ENCODE measurements at regions not wholly inside any gene's neighbourhood (a gene's known extent, or its start where the extent isn't known, plus 50 kb on each side); places are given as distances from the start of the nearest gene placed in this dataset.
"Not testable (repeated sequence)": the region's sequence is repeated elsewhere in the genome, so short reads cannot be mapped to it uniquely, and the experiment has no call there.

DNA sequence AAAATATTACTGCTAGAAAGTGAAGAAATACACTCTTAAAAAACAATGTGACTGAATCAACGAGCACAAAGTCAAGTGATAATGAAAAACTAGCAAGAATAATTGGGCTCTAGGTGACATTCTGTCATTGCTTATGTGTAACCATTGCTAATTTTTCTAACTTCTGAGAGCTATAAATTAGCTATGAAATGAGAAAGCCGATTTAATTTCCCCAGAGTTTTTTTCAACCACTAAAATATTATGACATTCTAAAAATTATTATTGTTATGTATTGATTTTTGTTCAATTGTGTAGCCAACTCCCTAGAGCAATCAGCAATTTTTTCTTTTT is 458.6 kb upstream of the ATXN8OS start:
- DNase-seq: no peak

DNA sequence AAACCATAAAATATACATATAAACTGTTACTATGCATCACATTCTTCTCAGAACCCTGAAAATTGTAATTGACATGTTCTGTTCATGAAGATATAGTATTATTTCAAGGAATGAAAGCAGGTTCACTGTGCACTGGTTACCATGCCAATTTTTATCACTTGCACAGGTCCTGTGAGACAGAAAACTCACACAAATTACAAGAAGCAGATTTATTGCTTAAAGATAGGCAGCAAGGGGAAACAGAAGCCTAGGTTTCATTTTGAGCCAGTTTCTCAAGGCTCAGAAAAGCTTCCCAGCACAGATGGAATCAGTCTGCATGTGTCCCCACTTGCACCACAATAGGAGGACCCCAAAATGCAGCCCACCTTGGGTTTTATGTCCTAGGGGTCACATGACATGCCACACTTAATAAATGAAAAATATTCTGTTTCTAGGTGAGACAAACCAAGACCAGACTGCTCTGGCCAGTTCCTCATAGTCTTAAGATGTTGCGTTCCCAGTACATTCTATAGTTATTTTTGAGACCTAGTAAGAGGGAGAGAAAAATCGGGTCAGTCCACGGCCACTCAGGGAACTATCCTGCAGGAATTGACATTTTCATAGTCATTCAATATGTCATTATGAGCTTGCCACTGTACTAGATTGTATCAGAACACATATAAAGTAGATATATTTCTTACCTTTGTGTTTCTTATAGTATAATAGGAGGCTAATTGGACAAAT is 459.1 kb upstream of the ATXN8OS start:
- DNase-seq: no peak

DNA sequence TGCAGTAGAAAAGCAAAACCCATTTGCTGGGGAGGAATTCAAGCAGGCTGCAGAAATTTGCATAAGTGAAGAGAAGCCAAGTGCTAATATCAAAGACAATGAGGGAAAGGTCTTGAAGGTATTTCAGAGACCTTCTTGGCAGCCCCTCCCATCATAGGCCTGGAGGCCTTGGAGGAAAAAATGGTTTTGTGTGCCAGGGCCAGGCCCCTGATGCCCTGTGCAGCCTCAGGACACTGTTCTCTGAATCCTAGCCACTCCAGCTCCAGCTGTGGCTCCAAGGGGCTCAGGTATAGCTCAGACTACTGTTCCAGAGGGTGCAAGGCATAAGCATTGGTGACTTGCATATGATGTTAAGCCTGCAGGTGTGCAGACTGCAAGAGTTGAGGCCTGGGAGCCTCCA is 463.2 kb upstream of the ATXN8OS start:
- DNase-seq: no peak

DNA sequence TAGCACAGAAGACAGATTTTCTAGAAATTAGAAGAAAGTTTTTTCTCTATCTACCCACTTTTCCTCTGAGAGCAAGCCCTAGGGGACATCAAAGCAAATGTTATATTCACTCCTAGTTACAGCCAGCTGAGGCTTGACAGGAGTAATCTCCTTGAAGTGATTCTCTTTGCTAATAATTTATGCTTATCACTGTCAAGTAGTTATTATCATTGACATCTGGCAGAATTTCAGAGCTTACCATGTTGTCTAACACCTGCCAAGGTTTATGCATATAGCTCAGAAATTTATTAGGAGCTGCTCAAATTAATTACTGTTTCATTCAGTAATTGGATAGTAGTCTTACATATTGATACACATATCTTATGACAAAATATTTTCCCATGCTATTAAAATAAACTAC is 465.9 kb upstream of the ATXN8OS start:
- DNase-seq: no peak

GRCh38 chr13:69633044-69633443 is 474.6 kb upstream of the ATXN8OS start:
- DNase-seq: no peak

DNA sequence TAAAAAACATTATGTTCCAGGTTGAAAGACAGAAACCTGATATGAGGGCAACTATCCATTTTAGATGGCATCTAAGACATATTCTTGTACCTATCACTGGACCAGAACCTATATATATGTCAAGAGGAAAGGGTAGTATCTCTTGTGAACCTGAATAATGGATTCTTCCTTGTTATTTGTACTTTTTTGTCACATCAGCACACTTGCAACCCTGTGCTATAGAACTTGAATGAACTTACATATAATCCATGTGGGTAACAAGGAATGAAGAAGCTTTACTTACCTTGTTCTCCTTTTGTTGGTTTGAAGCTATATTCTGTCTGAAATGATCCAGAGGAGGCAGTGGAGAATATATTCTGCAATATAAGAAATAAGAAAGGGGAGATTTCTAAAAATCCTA is 483.7 kb upstream of the ATXN8OS start:
- DNase-seq: no peak

- no peak for DNase-seq
Measured at GRCh38 chr13:69619651-69620050, 488.0 kb upstream of the ATXN8OS start.

- DNase-seq: no peak
Measured at GRCh38 chr13:69618838-69619237, 488.8 kb upstream of the ATXN8OS start.

- DNase-seq: no peak
Measured at GRCh38 chr13:69618393-69618792, 489.2 kb upstream of the ATXN8OS start.

- no peak for DNase-seq
Measured at GRCh38 chr13:69617587-69617986, 490.0 kb upstream of the ATXN8OS start.

GRCh38 chr13:69616396-69616795 is 491.2 kb upstream of the ATXN8OS start:
- DNase-seq: no peak

GRCh38 chr13:69615055-69615454 is 492.6 kb upstream of the ATXN8OS start:
- DNase-seq: not testable (repeated sequence)

DNA sequence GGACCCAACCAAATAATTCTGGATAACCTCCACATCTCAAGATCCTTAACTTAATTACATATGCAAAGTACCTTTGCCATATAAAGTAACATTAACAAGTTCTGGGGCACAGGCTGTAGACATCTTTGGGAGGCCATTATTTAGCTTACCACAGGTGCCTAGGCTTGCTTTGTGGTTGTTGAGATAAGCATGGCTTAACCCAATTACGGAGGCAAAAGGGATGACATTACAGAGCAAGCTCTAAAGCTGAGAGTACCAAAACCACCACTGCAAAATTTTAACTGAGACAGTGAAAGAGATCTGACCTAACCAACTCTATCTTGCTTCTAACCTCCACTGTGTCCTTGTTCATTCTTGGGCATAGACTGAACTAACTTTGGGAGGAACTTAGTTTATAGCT is 502.9 kb upstream of the ATXN8OS start:
- no peak for DNase-seq

- no peak for DNase-seq
Measured at GRCh38 chr13:69603144-69603853, 504.3 kb upstream of the ATXN8OS start.

DNA sequence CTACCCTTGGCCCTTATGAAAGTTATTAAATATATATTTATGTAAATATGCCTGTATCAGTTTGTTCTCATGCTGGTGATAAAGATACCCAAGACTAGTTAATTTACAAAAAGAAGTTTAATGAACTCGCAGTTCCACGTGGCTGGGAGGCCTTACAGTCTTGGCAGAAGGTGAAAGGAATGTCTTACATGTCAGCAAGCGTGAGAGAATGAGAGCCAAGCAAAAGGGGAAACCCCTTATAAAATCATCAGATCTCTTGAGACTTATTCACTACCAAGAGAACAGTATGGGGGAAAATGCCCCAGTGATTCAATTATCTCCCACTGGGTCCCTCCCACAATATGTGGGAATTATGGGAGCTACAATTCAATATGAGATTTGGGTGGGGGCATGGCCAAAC is 506.0 kb upstream of the ATXN8OS start:
- no peak for DNase-seq

DNA sequence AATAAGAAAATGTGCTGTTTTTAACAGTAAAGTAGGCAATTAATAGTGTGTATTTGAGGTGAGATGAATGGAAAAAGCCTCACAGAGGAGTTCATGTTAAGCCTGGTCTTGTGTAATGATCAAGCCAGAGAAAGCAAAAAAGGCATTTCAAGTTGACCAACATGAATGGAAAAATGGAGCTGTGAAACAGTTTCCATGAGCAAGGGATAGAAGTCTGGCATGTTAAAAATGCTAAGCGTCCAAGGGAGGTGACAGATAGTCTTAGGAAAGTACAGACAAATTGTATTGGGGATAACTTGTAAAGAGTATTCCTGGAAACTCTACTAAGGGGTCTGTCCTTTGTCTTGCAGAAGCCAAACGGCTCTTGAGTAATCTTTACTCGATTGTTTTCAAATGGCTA is 506.8 kb upstream of the ATXN8OS start:
- no peak for DNase-seq

DNA sequence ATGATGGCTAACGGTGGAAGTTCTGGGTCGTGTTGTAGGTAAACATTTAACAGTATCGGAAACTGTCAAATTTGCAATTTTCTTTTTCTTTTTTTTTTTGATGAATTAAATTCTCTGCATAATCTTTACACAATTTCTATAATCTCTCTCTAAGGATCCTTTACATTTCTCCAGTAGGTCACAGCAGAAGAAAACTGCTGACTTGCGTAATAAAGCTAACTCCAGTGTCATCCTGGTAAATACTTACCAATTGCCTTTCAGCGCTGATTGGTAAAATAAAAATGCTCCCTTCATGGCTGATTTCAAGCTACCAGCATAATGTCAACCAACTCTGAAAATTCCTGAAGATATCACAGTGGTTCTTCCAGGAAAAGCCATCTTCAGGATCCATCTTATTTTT is 510.5 kb upstream of the ATXN8OS start:
- no peak for DNase-seq

DNA sequence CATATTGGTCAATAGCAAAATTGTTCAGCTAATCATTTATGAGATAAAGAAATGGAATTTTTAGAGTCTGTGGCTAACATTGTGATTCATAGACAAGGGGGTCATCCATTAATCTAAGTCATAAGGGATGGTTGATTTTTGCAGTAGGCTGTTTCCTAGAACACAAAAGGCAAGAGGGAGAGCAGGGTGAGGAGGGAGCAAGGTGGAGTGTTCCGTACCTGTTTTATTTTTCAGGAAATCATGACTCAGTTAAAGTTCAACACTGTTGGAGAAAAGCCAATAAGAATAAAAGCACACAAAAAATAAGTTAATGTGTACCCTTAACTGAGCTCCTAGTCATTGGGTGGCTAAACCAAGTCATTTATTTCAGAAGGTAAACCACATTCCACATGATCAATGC is 512.4 kb upstream of the ATXN8OS start:
- no peak for DNase-seq

DNA sequence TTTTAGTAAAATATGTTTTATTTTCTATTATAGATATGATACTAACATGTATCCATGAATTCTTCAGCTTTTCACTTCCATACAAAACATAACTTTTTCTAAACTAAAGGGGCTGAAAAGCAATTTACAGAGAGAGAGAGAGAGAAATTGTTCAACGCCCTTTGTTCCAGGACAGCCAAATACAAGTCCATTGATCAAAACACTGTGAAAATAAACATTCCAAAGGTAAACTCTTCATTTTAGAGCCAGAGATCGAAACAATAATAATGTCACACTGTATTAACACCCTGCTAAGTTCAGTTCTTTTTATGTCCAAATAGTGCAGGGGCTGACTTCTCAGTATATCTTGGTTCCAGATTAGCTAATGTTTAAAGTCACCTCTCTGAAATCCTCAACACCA is 516.2 kb upstream of the ATXN8OS start:
- no peak for DNase-seq

GRCh38 chr13:69589531-69590235 is 517.9 kb upstream of the ATXN8OS start:
- DNase-seq: no peak

- DNase-seq: no peak
Measured at GRCh38 chr13:69585656-69586055, 522.0 kb upstream of the ATXN8OS start.

DNA sequence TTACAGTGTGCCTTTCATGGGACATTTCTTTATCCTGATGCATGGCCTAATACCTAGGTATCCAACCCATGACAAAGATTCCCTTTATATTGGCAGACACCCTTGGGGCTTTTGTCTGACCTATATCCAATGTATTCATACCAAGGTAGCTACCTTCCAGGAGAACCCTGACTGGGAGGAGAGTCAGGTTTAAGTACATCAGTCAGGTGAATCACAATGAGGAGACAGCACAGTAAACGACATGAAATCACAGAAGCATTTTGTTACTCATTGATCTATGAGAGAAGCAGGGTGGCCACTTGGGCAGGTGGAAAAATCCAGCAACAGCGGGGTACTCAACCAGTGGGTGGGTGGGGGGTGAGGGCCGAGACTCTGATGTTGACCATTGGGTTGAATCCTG is 527.4 kb upstream of the ATXN8OS start:
- DNase-seq: peak; percentile 38

GRCh38 chr13:69579351-69579750 is 528.3 kb upstream of the ATXN8OS start:
- DNase-seq: peak; percentile 4

DNA sequence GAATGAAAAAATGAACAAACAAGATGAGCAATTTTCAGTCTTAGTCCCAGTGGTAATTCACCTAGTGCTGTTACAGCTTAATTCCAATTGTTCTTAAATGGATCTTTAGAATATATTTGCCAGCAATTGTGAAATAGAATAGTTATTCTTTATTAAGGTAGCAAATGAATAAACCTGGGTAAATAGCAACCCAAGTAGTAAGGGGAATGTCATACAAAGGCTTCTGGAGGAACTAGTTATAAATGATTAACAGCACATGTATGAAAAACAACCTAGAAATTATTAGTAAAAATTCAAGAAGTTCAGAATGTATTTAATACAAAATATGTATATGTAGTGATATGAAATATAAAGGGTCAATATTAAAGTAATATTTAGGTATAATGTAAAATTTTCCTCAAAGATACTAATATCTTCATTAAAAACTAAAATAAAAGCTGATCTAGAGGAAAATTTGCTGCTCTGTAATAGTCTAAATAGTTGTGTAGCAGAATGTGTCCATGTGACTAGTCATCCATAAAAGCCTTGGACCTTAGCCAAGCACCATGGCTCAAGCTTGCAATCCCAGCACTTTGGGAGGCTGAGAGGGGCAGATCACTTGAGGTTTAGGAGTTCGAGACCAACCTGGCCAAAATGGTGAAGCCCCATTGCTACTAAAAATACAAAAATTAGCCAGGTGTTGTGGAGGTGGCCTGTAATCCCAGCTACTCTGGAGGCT is 535.9 kb upstream of the ATXN8OS start:
- DNase-seq: no peak

Measured in NCI-H345 (cell line).